HepG2 (cell line): ENCODE measurements at regions not wholly inside any gene's neighbourhood (a gene's known extent, or its start where the extent isn't known, plus 50 kb on each side); places are given as distances from the start of the nearest gene placed in this dataset.

Experiments used
- BCLAF1 ChIP-seq: fragments of 450-650 bp; IDR thresholded peaks from 2 replicates; pipeline ENCODE4 v1.6.1; 2017; ENCODE audit warnings: mild to moderate bottlenecking
- CTCF ChIP-seq: sonication (generic); formaldehyde crosslinking; IDR thresholded peaks from 2 replicates; pipeline ENCODE4 v1.5.0; 2020; ENCODE audit warnings: mild to moderate bottlenecking, missing genetic modification reagents, moderate library complexity
- HNF4A ChIP-seq: sonication (generic); formaldehyde crosslinking; IDR thresholded peaks from 2 replicates; pipeline ENCODE4 v1.4.0; 2020; ENCODE audit warnings: missing genetic modification reagents
- MED13 ChIP-seq: sonication (generic); formaldehyde crosslinking; IDR thresholded peaks from 2 replicates; pipeline ENCODE4 v1.5.0; 2020; ENCODE audit warnings: missing genetic modification reagents
- NFE2L2 ChIP-seq: fragments of 150-350 bp; IDR thresholded peaks from 2 replicates; pipeline ENCODE4 v1.6.1; 2014; ENCODE audit warnings: low read length
- POLR2A ChIP-seq, 2 experiments: IDR thresholded peaks; 2 replicates each; pipeline ENCODE4 v1.6.1; 2011; ENCODE audit warnings: low read depth in 2 of 2, low read length in 2 of 2, mild to moderate bottlenecking in 1 of 2, moderate library complexity in 1 of 2; ENCODE audit not compliant: insufficient read depth in 1 of 2
- ZBTB40 ChIP-seq, 2 experiments: fragments of 450-650 bp in 1 of 2; sonication (generic) in 1 of 2; formaldehyde crosslinking in 1 of 2; IDR thresholded peaks; 2 replicates each; pipeline versions ENCODE4 v1.6.1 to v1.8.0; 2016 to 2022; ENCODE audit warnings: antibody characterized with exemption in 1 of 2, mild to moderate bottlenecking in 1 of 2, missing genetic modification reagents in 1 of 2
- ZNF446 ChIP-seq: sonication (generic); formaldehyde crosslinking; IDR thresholded peaks from 2 replicates; pipeline ENCODE4 v1.5.0; 2020; ENCODE audit warnings: mild to moderate bottlenecking, missing genetic modification reagents

- no peak for TF ChIP-seq POLR2A (IDR thresholded peaks at IDR 0.05; ENCODE audit: insufficient read depth in 1 of 2, low read depth in 2 of 2, low read length in 2 of 2)
- no peak for TF ChIP-seq ZNF446 (CRISPR knock-in tag)
- no peak for TF ChIP-seq CTCF (CRISPR knock-in tag)
- no peak for TF ChIP-seq HNF4A (CRISPR knock-in tag)
- TF ChIP-seq BCLAF1: no peak
- no peak for TF ChIP-seq MED13 (CRISPR knock-in tag)
- TF ChIP-seq NFE2L2: no peak
- no peak for TF ChIP-seq ZBTB40 (IDR thresholded peaks at IDR 0.05)
- no peak for TF ChIP-seq ZBTB40 (CRISPR knock-in tag; IDR thresholded peaks at IDR 0.05)
Observed at GRCh38 chr13:89738072-89738471, 1609.4 kb upstream of the MIR17HG start.
